OCI-LY1 (cell line): ENCODE measurements at regions not wholly inside any gene's neighbourhood (a gene's known extent, or its start where the extent isn't known, plus 50 kb on each side); places are given as distances from the start of the nearest gene placed in this dataset.

Experiments
- H2AFZ ChIP-seq: fragments of 200-600 bp; sonication (generic), shearing (Covaris generic); 2 replicates; pipeline ENCODE4 v1.6.0; 2014; ENCODE audit warnings: antibody characterized with exemption, mild to moderate bottlenecking, low read length
- H3F3A ChIP-seq: fragments of 200-600 bp; sonication (generic), shearing (Covaris generic); 2 replicates; pipeline ENCODE4 v1.6.0; 2014; ENCODE audit warnings: mild to moderate bottlenecking, antibody characterized with exemption, low read length, moderate library complexity; ENCODE audit not compliant: insufficient read depth
- H3K27ac ChIP-seq: fragments of 200-600 bp; sonication (generic); 2 replicates; pipeline ENCODE4 v1.5.1; 2014; ENCODE audit warnings: low read length, mixed run types, mild to moderate bottlenecking, low read depth; ENCODE audit not compliant: poor library complexity, severe bottlenecking
- H3K27me3 ChIP-seq: fragments of 200-600 bp; sonication (generic); 2 replicates; pipeline ENCODE4 v1.6.0; 2014; ENCODE audit warnings: antibody characterized with exemption, mild to moderate bottlenecking, low read length, moderate library complexity; ENCODE audit not compliant: insufficient read depth
- H3K36me3 ChIP-seq: fragments of 200-600 bp; sonication (generic); 2 replicates; pipeline ENCODE4 v1.6.1; 2014; ENCODE audit warnings: mild to moderate bottlenecking, antibody characterized with exemption, low read length, moderate library complexity, mixed read lengths; ENCODE audit not compliant: insufficient read depth
- H3K4me1 ChIP-seq: fragments of 200-600 bp; sonication (generic); 2 replicates; pipeline ENCODE4 v1.5.1; 2014; ENCODE audit warnings: mild to moderate bottlenecking, low read length, moderate library complexity; ENCODE audit not compliant: insufficient read depth, severe bottlenecking
- H3K4me2 ChIP-seq: fragments of 200-600 bp; sonication (generic), shearing (Covaris generic); 2 replicates; pipeline ENCODE4 v1.6.1; 2014; ENCODE audit warnings: low read length
- H3K4me3 ChIP-seq: fragments of 200-600 bp; sonication (generic); 2 replicates; pipeline ENCODE4 v1.5.1; 2014; ENCODE audit warnings: low read length, low read depth, mild to moderate bottlenecking, mixed read lengths; ENCODE audit not compliant: poor library complexity, severe bottlenecking
- H3K79me2 ChIP-seq: fragments of 200-600 bp; shearing (Covaris generic); 2 replicates; pipeline ENCODE4 v1.6.1; 2016; ENCODE audit warnings: mixed run types, low read length, mixed read lengths; ENCODE audit not compliant: insufficient read depth
- H3K9ac ChIP-seq: fragments of 200-600 bp; sonication (generic), shearing (Covaris generic); 2 replicates; pipeline ENCODE4 v1.6.1; 2014; ENCODE audit warnings: mild to moderate bottlenecking, low read length, mixed read lengths
- H3K9me2 ChIP-seq: fragments of 200-600 bp; sonication (generic), shearing (Covaris generic); 2 replicates; pipeline ENCODE4 v1.6.1; 2014; ENCODE audit warnings: low read depth, mild to moderate bottlenecking, low read length, mixed read lengths
- H3K9me3 ChIP-seq: fragments of 200-600 bp; shearing (Covaris generic); 2 replicates; pipeline ENCODE4 v1.6.1; 2014; ENCODE audit warnings: low read length, mixed read lengths
- H4K20me1 ChIP-seq: fragments of 200-600 bp; sonication (generic), shearing (Covaris generic); 2 replicates; pipeline ENCODE4 v1.6.0; 2016; ENCODE audit warnings: mild to moderate bottlenecking, low read length; ENCODE audit not compliant: insufficient read depth
- CTCF ChIP-seq: fragments of 200-600 bp; sonication (generic), shearing (Covaris generic); IDR thresholded peaks from 2 replicates; pipeline ENCODE4 v1.5.1; 2017; ENCODE audit warnings: mild to moderate bottlenecking, antibody characterized with exemption, low read length, moderate library complexity, mixed read lengths
- EZH2 ChIP-seq: fragments of 200-600 bp; sonication (generic), shearing (Covaris generic); IDR thresholded peaks from 2 replicates; pipeline ENCODE4 v1.8.0; 2017; ENCODE audit warnings: borderline replicate concordance, mixed run types, mild to moderate bottlenecking, antibody characterized with exemption, low read length, moderate library complexity, mixed read lengths

DNA sequence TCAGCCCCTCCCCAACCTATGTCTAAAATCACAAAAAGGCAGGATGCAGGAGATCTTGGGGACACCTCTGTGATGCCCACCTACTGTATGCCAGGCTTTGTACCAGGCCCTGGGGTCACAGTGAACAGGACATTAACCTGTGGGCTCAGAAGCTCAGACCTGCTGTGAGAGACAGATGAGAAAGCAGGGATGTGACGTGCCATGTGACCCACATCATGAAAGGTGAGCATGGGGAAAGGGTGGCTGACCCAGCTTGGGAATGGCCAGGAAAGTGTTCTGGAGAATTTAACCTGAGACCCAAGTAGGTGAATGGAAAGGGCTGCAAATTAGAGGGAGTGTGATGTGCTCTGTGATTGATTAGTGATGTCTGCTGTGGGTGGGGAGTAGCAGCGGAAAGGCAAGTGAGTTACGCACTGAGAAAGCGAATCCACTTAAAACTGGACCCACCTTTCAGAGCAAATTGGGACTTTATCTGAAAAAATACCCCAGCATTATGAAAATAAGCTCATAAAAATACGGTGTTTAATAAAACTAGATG lies 132.2 kb downstream of the IRF8 start:
- no peak overlapping the region for H3K4me2 ChIP-seq
- H3K36me3 ChIP-seq, result no peaks in the 10 kb centered on the region
- H3K4me3 ChIP-seq, result no peak overlapping the region
- TF ChIP-seq CTCF (no peak), EZH2 (no peak)
- no peaks in the 10 kb centered on the region for H3K4me1 ChIP-seq
- no peaks in the 10 kb centered on the region for H4K20me1 ChIP-seq
- H3K9ac ChIP-seq, result no peak overlapping the region
- peaks cover 5% of the 10 kb centered on the region; the same call in 1 of the 2 replicates for H3K27me3 ChIP-seq
- H3F3A ChIP-seq, result no peaks in the 10 kb centered on the region
- H3K79me2 ChIP-seq, result no peaks in the 10 kb centered on the region
- no peak overlapping the region for H2AFZ ChIP-seq
- no peaks in the 10 kb centered on the region for H3K9me3 ChIP-seq
- H3K9me2 ChIP-seq, result no peaks in the 10 kb centered on the region
- H3K27ac ChIP-seq, result no peak overlapping the region

GRCh38 chr16:86033016-86033474 lies 134.1 kb downstream of the IRF8 start:
- TF ChIP-seq CTCF (no peak), EZH2 (no peak)
- H3F3A ChIP-seq, result no peaks in the 10 kb centered on the region
- no peaks in the 10 kb centered on the region for H3K9me2 ChIP-seq
- no peaks in the 10 kb centered on the region for H3K79me2 ChIP-seq
- no peak overlapping the region for H2AFZ ChIP-seq
- no peaks in the 10 kb centered on the region for H3K36me3 ChIP-seq
- H3K4me1 ChIP-seq, result no peaks in the 10 kb centered on the region
- H4K20me1 ChIP-seq, result no peaks in the 10 kb centered on the region
- H3K27me3 ChIP-seq, result peaks cover 5% of the 10 kb centered on the region; the same call in 1 of the 2 replicates
- H3K4me3 ChIP-seq, result no peak overlapping the region
- no peak overlapping the region for H3K4me2 ChIP-seq
- H3K27ac ChIP-seq, result no peak overlapping the region
- H3K9me3 ChIP-seq, result no peaks in the 10 kb centered on the region
- H3K9ac ChIP-seq, result no peak overlapping the region

DNA sequence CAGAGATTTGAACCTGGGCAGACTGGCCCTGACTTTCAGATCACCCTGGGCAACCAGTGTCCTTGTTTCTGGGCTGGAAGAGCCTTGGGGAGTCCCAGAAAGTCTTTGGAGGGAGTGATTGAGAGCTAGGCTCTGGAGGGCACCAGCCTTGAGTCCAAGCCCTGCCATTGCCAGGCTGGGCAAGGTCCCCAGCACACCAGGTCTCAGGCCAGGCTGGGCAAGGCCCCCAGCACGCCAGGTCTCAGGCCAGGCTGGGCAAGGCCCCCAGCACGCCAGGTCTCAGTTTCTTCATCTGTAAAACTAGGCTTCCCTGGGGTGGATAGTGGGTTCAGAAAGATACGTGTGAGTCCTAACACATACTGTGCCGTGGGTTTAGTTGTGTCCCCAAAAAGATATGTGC lies 135.0 kb downstream of the IRF8 start:
- Histone ChIP-seq H3K9ac (no peak overlapping the region), H2AFZ (no peak overlapping the region), H3K79me2 (no peaks in the 10 kb centered on the region), H3K27me3 (peaks cover 5% of the 10 kb centered on the region; the same call in 1 of the 2 replicates), H4K20me1 (no peaks in the 10 kb centered on the region), H3K36me3 (no peaks in the 10 kb centered on the region), H3K9me2 (no peaks in the 10 kb centered on the region), H3F3A (no peaks in the 10 kb centered on the region), H3K9me3 (no peaks in the 10 kb centered on the region), H3K4me1 (no peaks in the 10 kb centered on the region), H3K4me3 (no peak overlapping the region), H3K27ac (no peak overlapping the region), H3K4me2 (no peak overlapping the region)
- TF ChIP-seq CTCF (no peak), EZH2 (no peak)
